Frontal cortex (tissue), 3 donors: ENCODE measurements at regions not wholly inside any gene's neighbourhood (a gene's known extent, or its start where the extent isn't known, plus 50 kb on each side); places are given as distances from the start of the nearest gene placed in this dataset.

ENCODE experiments used
- DNase-seq, 2 donors: peaks; one replicate each; pipeline ENCODE4 v3.0.0; 2012; ENCODE audit warnings: low spot score in 2 of 2
- FAIRE-seq: peaks from 2 replicates; lab custom pipeline; 2012; peaks lifted over from hg19 to GRCh38; lab: Jason Lieb, UNC
- donor health status: control.
- donor health status: control.
- donor health status: control.

DNA sequence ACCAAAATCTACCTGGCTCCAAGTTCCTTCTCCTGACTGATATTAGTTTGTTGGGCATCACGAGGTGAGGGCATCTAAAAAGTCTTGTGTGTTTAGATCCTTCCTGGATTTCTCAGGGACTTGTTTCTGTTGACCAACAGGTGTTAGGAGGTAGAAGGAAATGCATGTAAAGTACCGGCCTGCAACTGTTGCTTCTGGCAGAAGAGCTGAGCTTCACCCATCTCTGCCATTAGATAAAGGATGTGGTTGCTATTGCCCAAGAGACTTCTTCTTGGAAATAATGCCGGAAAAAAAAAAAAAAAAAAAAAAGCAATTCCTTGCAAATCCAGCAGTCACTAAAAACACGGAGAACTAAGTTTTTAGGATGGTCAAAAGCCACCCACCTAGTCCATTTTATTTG, 303.1 kb downstream of the CDH26 start:
- no peak for FAIRE-seq
- DNase-seq: no peak

- DNase-seq (no peak), FAIRE-seq (no peak)
Observed at GRCh38 chr20:60262967-60263603, 304.9 kb downstream of the CDH26 start.

DNA sequence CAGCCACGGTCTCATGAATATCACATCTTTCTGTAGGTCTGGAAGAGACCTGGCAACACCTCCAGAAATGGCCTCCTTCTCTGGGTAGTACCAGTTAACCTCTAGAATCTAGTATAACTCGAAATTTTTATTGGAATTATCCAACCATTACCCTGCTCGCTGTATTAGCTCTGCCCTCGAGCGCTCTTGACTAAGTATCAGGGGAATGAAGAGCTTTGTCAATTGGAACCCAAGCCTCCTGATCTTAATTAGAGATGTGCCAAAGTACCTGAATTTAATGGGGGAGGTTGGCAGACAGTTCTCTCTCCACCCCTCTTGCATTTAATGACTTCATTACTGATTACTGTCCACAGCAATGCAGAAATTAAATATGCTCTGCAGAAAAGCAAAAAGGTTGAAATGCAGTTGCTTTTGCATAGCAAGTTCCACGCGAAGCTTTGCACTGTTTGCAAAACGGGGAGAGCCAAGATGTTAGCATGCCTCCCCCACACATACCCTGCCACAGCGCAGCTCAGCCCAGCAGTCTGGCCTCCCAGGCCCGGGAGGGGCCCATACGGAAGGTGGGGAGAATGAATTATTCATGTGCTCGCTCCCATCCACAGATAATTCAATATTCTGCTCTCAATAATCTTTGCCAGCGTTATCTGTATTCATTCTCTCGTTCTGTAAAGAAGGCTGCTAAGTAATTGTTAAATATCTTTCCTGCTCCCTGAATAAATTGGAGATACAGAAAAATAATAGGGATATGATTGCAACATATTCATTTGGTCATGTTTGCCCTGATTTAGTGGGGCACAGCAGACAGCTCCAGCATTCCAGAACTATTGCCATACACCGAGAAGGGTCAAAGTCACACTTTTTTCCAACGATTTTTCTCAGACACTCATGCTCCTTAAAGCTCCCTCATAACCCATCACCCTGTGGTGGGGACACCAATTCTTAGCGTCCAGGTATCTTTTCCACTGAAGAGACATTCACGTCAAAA, 305.8 kb downstream of the CDH26 start:
- no peak for DNase-seq
- no peak for FAIRE-seq

- FAIRE-seq: no peak
Observed at GRCh38 chr20:60266177-60266823, 308.1 kb downstream of the CDH26 start.

GRCh38 chr20:60268491-60268890, 310.3 kb downstream of the CDH26 start:
- FAIRE-seq (no peak), DNase-seq (no peak)

More at GRCh38 chr20:60266177-60266823, 308.1 kb downstream of the CDH26 start:
- no peak for DNase-seq

- DNase-seq (no peak), FAIRE-seq (no peak)
Observed at GRCh38 chr20:60269573-60270162, 311.4 kb downstream of the CDH26 start.

DNA sequence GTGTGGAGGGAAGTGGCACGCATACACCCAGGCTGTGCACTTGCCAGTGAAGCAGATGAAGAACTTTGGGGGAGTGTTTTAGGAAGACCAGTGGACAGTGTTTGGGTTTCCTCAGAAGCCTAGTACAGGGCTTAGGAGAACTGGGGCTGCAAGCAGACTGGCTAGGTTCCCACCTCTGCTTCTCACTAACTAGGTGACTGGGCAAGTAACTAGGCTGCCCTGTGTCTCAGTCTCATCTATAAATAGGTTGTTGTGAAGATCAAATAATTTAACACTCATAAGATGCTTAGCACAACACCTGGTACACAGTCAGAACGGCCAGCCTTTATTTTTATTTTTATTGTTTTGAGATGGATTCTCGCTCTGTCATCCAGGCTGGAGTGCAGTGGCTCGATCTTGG, 312.1 kb downstream of the CDH26 start:
- DNase-seq (no peak), FAIRE-seq (no peak)

GRCh38 chr20:60271597-60271996, 313.4 kb downstream of the CDH26 start:
- FAIRE-seq (no peak), DNase-seq (no peak)

GRCh38 chr20:60272790-60273189, 314.6 kb downstream of the CDH26 start:
- FAIRE-seq: no peak
- DNase-seq: no peak

- FAIRE-seq: no peak
- no peak for DNase-seq
Observed at GRCh38 chr20:60274717-60275116, 316.5 kb downstream of the CDH26 start.

DNA sequence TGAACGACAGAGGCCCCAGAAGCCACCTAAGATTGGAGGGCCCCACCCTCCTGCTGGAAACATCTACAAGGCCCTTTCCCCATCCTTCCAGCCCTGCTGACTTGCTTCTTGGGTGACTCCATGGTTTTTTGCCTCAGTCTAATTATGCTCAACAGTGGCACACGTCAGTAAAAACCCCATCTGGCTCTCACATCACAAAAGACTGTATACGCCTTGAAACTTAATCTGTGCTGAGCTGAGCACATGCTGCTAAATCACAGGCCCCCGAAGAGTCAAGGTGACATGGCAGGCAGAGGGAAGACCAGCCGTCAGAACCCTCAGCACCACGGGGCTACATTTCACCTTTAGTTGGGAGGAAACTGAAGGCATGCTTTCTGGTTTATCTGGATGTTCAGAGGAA, 323.1 kb downstream of the CDH26 start:
- DNase-seq: no peak
- FAIRE-seq: no peak

DNA sequence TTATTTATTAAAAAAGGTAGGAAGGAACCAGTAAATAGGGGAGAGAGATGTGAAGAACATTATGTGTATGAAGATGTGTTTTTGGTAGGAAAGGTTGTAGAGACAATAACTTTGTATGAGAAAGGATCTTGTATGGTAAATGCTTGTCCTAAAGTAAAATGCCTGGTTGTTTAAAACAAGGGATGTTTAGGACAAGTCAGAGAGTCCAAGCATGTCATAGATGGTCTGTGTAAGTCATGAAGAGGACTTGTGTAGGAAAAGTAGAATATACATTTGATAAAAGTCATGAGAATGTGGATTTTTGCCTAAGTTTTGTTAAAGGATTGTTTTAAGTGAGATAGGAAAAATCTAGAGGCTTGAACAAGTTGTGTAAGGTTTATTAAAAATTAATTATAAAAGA, 325.1 kb downstream of the CDH26 start:
- FAIRE-seq: no peak
- DNase-seq: no peak

DNA sequence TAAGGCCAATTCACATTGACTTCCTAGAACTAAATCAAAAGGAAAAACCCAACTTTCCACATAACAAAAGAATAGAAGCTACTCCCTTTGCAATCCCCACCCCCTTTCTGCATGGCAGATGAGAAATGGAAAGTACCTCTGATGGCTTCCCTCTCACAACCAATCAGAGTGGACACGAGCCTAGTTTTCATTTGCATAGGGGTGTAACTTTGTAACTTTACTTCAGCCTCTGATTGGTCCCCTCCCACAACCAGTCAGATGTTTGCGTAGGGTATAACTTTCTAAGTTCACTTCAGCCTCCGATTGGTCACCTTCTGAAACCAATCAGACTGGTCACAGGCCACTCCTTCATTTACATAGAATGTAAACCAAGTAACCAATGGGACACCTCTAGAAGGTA, 328.5 kb downstream of the CDH26 start:
- FAIRE-seq (no peak), DNase-seq (no peak)

DNA sequence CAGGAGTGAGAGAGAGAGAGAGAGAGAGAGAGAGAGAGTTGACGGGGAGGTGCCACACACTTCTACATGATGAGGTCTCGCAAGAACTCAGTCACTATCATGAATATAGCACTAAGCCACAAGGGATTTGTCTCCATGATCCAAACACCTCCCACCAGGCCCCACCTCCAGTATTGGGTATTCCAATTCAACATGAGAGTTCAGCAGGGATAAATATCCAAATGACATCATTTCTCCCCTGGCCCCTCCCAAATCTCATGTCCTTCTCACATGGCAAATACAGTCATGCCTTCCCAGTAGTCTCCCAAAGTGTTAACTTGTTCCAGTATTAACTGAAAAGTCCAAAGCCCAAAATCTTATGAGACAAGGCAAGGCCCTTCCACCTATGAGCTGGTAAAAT, 330.7 kb downstream of the CDH26 start:
- no peak for DNase-seq

DNA sequence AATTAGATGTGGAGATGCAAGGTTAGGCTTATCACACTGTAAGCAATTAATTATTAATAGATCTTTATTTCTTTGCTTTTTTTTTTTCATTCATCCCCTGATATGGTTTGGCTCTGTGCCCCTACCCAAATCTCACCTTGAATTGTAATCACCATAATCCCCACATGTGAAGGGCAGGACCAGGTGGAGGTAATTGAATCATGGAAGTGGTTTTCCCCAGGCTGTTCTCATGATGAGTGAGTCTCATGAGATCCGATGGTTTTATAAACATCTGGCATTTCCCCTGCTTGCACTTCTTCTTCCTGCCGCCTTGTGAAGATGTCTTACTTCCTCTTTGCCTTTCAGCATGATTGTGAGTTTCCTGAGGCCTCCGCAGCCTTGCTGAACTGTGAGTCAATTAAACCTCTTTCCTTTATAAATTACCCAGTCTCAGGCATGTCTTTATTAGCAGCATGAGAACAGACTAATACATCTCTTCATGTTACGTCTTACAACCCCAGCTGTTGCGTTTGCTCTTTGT, 333.8 kb downstream of the CDH26 start:
- DNase-seq: no peak
- FAIRE-seq: no peak

More for the DNA sequence above, 330.7 kb downstream of the CDH26 start:
- no peak for FAIRE-seq

DNA sequence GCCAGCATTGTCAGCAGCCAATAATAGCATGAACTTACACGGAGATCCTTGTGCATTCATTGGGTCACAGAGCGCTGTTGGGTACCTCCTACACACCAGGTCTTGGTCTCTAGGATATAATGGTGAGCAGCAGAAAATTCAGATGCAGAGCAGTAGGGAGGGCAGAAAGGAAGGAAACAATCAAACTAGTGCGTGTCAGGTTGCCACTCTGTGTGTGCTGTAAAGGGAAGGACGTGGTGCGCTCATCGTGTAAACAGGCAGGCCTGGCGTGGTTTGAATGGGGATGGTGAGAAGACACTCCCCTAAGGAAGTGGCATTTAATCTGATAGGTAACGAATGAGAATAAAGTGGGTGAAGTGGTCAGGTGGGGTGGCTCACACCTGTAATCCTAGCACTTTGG, 336.4 kb downstream of the CDH26 start:
- FAIRE-seq (no peak), DNase-seq (no peak)

GRCh38 chr20:60295214-60295613, 337.0 kb downstream of the CDH26 start:
- DNase-seq (no peak), FAIRE-seq (no peak)

DNA sequence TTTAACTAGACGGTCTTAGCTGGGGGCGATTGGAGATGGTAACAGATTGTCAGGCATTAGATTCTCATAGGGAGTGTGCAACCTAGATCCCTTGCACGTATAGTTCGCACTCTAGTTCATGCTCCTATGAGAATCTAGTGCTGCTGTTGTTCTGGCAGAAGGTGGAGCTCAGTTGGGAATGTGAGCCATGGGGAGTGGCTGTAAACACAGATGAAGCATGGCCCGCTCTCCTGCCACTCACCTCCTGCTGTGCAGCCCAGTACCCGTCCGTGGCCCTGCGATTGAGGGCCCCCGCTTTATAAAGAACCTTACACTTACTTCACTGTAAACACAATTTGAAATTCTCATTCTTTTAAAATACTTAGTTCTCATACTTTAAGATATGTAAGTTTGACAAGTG, 339.4 kb downstream of the CDH26 start:
- FAIRE-seq (no peak), DNase-seq (no peak)

GRCh38 chr20:60298647-60299046, 340.4 kb downstream of the CDH26 start:
- no peak for FAIRE-seq
- no peak for DNase-seq

DNA sequence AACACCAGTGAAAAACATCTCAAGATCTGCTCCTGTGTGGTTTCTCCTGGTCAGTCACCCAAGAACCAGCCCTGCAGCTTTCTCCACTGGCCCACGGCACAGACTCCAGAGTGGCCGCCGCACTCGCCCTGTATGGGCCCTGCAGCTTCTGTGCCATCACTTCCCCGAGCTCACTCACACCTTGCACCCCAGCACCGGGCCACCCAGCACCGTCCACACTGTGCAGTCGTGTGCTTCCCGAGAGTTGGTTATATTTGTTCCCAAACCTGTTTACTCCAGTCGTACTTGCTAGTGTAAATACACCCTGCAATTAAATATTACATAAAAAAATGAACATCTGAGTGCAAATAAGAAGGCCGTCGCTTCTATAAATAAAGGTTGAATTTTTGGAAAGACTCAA, 341.7 kb downstream of the CDH26 start:
- FAIRE-seq: no peak
- no peak for DNase-seq
